ENCODE measurements at regions not wholly inside any gene's neighbourhood (a gene's known extent, or its start where the extent isn't known, plus 50 kb on each side); places are given as distances from the start of the nearest gene placed in this dataset.

DNA sequence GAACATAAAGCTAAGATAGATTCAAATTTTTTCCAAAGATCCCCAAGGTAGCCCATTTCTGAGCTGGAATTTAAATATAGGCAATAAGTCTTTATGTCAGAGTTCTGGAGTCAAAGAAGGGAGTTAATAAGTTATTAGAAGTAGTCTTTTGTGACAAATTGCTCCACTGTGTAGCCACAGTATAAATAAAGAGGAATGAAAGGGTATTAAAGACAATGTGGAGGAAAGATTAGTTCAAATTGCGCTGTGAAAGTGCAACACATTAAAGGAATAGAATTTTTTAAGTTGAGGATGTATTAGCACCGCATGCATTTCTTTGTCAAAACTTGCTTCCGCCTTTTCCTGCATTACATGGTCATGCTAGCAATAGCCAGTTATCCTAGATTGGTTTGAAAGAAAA lies 666.6 kb upstream of the CCDC54 start:
- no peak for DNase-seq (ENCODE audit: low spot score)
- in situ Hi-C loops (cut with HindIII; ENCODE audit: low sequenced_read_pairs) = no loop called here

DNA sequence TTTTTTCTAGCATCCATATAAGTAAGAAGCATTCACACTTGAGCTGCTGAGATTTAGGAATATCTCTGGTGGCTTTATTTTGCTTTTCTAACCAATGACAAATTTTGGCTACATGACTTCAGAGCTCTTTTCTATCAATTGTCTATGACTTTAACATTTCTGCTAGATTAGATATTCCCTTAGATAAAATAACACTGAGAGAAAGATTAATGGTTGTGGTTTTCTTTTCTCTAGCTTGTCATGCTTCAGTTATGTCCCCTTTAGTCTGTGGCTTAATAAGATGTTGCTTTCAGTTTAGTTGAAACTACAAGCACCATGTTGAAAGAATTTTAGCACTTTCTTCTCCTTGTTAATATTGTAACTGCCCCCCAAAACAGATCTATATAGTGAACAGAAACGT lies 665.6 kb upstream of the CCDC54 start:
- in situ Hi-C loops (cut with HindIII; ENCODE audit: low sequenced_read_pairs) = no loop called here
- no peak for DNase-seq (ENCODE audit: low spot score)

DNA sequence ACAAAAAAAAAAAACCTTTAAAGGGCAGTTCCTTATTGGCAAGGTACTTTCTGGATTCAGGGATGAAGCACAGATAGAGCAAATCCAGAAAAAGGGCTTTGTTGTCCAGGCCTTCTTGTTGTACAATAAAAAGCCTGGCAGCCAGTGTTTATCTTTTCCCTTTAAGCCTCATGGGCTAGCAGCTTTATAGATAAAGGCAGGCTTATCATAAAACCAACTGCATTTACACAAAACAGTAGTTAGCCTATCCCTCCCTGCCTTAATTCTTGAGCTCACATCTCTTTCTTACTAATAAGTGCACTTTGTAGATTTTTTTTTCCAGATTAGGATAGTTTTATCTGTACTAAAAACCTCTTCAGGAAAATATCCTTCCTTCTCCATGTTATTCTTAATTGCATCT lies 662.8 kb upstream of the CCDC54 start:
- DNase-seq (ENCODE audit: low spot score) = no peak
- in situ Hi-C loops (cut with HindIII; ENCODE audit: low sequenced_read_pairs) = no loop called here

DNA sequence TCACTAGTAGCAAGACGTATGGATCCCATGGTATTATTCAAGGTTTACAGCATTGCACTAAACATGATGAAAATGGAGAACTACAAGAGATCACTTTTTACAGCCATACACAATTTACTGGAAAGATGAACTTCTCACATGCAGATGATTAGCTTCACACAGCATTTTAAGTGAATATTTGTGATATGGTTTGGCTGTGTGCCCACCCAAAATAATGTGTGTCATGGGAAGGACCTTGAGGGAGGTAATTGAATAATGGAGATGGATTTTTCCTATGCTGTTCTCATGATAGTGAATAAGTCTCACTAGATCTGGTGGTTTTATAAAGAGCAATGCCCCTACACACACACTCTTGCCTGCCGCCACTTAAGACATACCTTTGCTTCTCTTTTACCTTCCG lies 662.0 kb upstream of the CCDC54 start:
- no peak for DNase-seq (ENCODE audit: low spot score)

DNA sequence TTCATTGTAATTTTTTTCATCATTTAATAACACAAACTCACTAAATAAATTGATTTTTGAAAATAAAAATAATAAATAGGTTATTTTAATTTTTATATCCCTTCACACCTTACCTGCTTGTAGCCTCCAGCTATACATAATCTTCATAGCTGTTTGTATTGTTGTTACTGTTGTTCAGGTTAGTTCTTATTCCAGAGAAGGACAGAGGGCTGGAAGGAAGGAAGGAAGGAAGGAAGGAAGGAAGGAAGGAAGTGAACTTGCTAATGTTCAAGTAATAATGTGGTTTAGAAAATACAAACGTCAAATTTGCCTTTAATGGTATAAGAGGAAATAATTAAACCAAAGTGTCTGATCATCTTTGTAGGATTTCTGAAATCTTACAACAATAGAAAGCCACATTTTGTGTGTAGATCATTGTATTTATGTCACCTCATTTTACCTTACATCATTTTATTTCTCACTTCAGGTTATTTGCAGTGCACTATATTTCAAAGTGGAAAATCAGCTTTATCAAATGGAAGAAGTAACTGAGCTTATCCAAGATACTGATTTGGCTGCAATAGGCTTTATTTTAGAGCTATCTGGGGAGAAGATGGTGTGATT lies 660.0 kb upstream of the CCDC54 start:
- DNase-seq (ENCODE audit: low spot score) = no peak
- in situ Hi-C loops (cut with HindIII; ENCODE audit: low sequenced_read_pairs) = no loop called here

More for the DNA sequence above, 662.0 kb upstream of the CCDC54 start:
- in situ Hi-C loops (cut with HindIII; ENCODE audit: low sequenced_read_pairs) = no loop called here

DNA sequence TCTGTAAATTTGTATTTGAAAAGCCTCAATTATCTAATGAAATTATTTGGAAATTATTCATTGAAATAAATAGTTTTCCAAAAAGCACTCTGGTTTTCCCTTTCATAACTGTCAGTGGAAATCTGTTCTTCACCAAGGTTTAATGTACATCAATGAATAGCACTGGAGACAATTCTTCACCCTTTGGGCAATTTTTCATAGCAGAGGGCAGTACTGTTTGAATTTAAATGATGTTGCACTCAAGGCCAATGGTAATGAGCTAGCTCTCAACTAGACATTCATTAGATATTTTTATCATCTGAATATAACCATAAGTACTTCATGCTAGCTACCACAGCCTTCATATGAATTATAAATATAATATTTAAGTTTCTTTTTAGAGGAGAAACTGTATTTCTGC lies 658.2 kb upstream of the CCDC54 start:
- DNase-seq (ENCODE audit: low spot score) = no peak
- in situ Hi-C loops (cut with HindIII; ENCODE audit: low sequenced_read_pairs) = no loop called here

DNA sequence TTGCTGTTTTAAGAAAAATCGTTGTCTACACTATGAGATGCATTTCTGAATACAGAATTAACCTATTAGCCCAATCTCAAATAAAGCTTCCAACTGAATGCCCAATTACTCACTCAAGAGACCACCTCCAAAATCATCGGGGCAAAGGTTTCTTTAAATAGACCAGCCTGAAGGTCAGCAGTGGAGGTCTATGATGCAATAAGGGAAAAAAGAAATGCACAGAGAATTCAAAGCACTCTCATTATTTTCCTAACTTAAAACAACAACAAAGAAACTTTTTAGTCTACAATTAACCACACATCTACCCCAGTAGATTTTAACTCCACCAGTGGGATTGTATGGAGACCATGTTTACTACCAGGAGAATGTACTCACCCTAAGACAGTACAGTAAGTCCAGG lies 657.7 kb upstream of the CCDC54 start:
- no peak for DNase-seq (ENCODE audit: low spot score)
- in situ Hi-C loops (cut with HindIII; ENCODE audit: low sequenced_read_pairs) = no loop called here

DNA sequence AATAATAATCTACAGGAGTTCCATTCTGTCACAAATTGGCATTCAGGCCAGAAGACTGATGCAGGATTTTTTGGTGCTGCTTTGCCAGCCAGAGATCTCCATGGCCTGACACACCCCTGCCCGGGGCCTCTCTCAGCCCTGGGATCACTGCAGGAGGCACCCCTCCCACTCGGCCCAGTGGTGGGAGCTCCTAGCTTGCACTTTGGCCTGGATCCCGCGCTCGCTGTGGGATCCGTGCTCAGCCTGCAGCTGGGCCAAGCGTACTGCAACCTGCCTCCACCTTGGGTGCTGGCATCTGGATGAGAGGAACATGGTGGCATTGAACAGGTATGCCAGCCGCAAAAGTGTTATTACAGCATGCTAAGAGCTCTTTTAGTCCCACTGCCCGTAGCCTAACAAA lies 656.7 kb upstream of the CCDC54 start:
- no peak for DNase-seq (ENCODE audit: low spot score)
- in situ Hi-C loops (cut with HindIII; ENCODE audit: low sequenced_read_pairs) = no loop called here

DNA sequence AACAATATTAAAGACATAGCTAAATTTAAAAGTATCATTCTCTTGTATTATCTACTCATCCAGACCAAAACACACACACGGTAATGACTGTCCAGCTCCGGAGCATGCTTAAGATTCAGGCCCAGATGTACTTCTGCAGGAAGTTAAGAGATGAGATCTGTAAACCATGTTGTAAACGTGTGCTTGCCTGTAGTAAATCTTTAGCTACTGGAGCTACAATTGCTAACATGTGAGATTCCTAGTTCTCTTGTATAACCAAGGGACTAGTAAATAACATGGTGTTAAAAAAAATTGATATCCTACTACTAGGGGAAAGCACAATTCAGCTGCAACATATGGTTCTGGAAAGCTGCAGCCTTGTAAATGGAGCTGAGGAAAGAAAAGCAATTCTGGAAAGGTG lies 651.7 kb upstream of the CCDC54 start:
- DNase-seq (ENCODE audit: low spot score) = no peak
- in situ Hi-C loops (cut with HindIII; ENCODE audit: low sequenced_read_pairs) = no loop called here

DNA sequence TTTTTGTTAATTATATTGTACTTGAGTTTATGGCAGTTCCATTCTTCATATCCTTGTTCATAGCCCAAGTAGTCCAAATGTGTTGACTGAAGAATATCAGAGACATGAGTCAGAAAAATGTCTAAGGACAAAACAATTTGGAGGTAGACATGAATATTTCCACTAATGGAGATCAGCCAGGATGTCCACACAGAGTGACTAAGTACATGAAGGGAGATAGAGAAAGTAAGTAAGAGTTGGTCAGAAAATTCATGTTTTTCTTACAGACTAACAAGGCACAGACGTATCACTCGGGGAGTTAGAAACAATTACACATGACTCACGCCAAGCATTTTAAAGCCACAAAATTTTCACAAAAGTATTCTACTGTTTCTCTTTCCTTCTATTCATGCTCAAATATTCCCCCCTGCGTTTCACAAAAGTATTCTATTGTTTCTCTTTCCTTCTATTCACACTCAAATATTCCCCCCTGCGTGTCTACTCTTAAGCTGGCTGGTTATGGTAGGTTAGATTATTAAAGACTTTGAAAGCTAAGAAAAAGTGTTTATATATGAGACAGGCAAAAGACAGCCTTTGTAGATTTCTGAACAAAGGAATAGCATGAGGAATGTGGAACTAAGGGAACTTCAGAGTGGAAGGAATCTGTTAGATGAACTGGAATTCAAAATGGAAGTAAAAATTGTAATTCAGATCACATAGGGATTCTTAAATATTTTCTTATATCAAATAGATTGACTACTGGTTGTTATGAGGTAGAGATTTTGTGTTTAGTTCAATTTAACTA lies 648.7 kb upstream of the CCDC54 start:
- no peak for DNase-seq (ENCODE audit: low spot score)
- in situ Hi-C loops (cut with HindIII; ENCODE audit: low sequenced_read_pairs) = no loop called here

DNA sequence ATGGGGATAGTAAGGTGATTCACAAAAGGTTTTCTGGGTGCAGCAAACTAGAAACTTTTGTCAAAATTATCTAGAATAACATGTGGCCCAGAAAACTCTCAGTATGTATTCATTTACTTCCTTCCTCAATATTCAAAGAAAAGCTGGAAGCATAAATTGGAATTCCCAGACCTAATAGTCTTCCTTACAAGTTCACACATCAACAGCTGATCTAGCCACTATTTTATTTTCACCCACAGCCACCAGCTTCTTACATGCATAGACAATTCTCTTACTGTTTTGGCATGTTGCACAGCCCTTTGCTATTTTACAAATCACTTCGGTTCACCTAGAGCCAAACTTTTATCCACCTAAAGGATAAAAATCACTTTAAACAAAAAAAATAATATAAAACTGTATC lies 647.8 kb upstream of the CCDC54 start:
- in situ Hi-C loops (cut with HindIII; ENCODE audit: low sequenced_read_pairs) = no loop called here
- no peak for DNase-seq (ENCODE audit: low spot score)

DNA sequence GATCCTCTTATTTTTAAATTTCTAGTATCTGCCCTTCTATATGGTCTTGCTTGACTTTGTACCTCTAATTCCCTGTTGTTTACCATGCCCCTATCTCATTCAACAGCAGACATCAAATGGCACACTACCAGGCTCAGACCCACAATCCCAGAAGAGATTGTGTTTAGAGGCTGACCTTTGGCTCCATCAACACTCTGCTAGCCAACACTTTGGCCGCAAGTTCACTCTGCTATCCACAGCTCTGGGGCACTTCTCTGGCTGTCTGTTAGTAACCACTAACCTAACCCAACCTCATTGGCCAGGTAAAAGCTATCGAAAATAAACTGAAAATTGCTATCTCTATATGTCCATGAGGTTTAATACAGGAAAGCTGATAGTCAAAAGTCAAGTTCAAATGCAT lies 646.0 kb upstream of the CCDC54 start:
- in situ Hi-C loops (cut with HindIII; ENCODE audit: low sequenced_read_pairs) = no loop called here
- DNase-seq (ENCODE audit: low spot score) = no peak

DNA sequence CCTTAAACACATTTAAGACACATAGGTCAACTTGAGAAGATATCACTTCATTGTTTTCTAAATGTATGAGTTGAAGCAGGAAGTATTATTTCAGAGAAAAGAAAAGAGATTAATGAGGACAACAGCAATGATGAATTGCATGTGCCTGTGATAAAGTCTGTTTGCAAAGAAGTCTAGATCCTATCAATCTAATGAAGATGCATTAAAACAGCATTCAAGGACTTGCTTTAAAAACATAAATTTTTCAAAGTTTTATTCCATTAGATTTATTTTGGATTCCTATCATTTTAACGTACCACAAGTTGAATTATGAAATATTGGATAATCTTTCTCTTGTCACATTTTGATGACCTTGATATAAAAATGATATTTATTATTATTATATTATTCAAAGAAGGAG lies 642.5 kb upstream of the CCDC54 start:
- no peak for DNase-seq (ENCODE audit: low spot score)
- in situ Hi-C loops (cut with HindIII; ENCODE audit: low sequenced_read_pairs) = no loop called here

DNA sequence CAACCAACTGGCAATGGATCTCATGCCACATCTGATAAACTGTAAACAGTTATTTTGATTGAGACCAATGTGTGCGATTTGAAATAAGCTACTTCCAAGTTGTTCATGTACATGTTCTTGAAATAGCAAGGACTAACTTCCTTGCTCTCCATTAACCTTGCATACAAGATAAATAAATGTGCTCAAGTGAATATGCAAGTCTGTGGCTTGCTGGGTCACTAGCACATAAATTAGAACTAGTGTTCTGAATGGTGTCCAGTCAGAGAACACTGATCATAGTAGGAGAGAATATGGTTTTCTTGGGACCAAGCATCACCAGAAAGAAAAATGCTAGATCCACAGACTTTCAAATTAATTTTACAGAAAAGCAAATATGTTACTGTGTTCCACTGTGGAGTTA lies 640.0 kb upstream of the CCDC54 start:
- DNase-seq (ENCODE audit: low spot score) = no peak
- in situ Hi-C loops (cut with HindIII; ENCODE audit: low sequenced_read_pairs) = no loop called here

DNA sequence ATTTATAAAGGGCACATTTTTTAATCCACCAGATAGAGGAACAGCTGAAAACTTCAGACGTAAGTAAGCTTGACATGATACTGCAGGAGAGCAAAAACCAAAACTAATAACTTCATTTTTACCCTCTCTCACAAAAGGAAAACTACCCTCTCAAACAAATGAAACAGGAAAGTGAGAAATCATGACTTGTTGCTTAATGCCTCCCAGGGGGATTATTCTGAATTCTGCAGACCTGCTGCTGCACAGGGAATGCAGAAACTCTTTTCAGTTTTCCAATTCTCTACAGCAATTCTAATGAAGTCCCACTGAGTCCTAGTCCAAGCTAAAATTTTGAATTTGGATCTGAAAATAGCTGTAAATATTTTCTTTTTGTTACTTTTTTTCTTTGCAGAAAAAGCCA lies 637.1 kb upstream of the CCDC54 start:
- in situ Hi-C loops (cut with HindIII; ENCODE audit: low sequenced_read_pairs) = no loop called here
- DNase-seq (ENCODE audit: low spot score) = no peak

DNA sequence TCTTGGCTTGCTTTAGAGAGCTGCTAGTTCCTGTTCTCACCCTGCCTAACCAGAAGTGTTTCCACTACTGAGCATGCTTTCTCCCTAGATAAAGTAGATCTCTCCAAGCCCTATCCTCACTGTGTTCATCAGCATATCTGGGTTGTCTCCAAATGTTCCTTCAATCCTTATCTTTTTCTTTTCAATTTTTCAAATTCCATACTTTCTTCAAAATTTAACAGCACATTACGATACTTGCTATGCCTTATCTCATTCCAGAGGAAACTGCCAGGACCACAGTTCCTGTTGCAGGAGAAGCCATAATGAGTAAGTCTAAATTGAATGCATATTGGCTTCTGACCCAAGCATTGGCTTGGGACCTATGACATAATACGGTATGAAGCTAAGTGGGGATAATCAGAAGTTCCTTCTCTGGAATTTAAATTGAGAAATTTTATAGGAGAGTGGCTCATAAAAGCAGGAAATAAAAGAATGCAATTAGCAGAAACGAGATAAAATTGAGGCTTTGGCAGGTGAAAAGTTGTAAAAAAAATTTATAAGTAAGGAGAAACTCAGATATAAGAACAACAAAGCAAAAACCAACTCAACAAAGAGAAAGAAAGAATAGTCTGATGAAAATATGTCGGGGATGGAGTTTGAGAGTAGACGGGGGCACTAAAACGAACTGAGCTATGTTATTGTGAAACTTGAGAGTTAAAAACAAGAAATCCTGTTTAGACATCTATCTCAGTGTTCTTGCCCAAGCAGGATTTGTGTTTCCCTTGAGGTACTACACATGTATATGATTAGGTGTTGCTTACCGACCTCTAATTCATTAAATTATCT lies 631.7 kb upstream of the CCDC54 start:
- in situ Hi-C loops (cut with HindIII; ENCODE audit: low sequenced_read_pairs) = no loop called here
- no peak for DNase-seq (ENCODE audit: low spot score)

DNA sequence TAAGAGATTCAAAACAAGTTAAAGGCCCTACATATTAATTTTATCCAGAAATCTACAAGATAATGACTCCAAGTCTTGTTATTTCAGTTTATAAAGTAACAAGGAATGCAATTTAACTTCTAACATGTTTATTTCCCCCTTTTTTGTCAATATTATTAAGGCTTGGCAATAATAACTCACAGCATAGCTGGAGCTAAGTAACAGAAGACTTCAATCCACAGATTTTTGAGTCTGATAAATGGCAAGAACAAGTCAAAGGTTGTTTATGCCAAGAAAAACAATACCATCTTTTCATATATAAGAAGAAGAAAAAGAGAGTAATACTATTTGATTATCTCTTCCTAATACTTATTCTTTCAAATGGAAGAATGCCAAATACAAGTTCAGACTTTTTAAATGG lies 631.0 kb upstream of the CCDC54 start:
- DNase-seq (ENCODE audit: low spot score) = no peak
- in situ Hi-C loops (cut with HindIII; ENCODE audit: low sequenced_read_pairs) = no loop called here

DNA sequence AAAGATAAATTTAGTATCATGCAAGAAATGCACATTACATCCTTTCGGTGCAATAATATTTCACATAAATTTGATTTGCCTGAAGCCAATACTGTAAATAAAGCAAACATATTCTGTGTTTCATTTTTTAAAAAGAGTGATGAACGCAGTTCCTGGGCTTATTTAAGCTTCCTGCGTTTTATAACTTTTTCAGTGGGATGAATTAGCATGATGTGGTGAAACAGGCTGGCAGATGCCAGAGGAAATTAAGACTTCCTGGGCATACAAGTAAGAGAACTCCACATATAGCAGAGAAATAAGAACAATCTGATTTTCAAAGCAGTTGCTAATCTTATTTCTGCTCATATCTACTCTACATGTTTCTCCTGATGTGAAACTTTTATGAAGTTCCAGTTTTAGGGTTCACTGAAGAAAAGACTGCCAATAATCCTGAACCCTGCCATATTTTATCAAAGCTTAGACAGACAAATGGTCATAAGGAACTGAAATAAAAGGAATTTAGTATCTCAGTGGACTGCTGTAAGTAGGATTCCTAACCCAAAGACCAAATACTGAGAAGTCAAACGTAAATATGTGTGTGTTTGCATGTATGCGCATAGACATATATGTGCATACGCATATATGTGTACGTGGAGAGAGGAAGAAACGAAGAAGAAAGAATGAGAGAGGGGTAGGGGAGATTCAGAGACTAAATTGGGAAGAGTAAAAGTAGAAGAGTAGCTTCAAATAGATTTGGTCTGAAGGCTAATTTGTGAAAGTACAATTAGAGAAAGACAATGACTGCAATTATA lies 628.6 kb upstream of the CCDC54 start:
- in situ Hi-C loops (cut with HindIII; ENCODE audit: low sequenced_read_pairs) = no loop called here
- DNase-seq (ENCODE audit: low spot score) = no peak

DNA sequence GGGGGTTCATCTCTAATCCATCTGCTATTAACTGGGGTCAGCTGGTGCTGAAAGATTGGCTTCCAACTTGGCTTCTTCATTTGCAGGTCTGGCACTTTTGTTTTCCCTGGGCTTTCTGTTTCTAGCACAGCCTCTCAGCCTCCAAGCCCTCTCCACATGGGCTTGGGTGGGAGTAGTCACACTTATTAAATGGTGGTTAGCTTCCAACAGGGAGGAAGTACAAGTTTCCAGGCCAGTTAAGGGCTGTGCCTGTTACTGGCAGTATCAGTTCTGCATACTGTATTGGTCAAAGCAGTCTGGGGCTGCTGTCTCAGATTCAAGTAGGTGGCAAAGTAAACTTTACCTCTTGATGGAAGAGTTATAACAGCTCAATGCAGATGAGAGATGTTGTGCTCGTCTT lies 627.1 kb upstream of the CCDC54 start:
- DNase-seq (ENCODE audit: low spot score) = no peak
- in situ Hi-C loops (cut with HindIII; ENCODE audit: low sequenced_read_pairs) = no loop called here

DNA sequence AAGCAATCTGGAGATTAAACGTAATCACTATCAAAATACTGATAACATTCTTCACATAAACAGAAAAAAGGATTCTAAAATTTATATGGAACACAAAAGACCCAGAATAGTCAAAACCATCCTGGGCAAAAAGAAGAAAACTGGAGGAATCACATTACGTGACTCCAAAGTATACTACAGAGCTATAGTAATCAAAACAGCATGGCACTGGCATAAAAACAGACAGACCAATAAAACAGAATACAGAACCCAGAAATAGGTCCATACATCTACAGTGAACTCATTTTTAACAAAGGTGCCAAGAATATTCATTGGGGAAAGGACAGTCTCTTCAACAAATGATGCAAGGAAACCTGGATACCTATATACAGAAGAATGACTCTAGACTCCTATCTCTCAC lies 621.9 kb upstream of the CCDC54 start:
- in situ Hi-C loops (cut with HindIII; ENCODE audit: low sequenced_read_pairs) = no loop called here
- no peak for DNase-seq (ENCODE audit: low spot score)
